ENCODE measurements at regions not wholly inside any gene's neighbourhood (a gene's known extent, or its start where the extent isn't known, plus 50 kb on each side); places are given as distances from the start of the nearest gene placed in this dataset.

- no peak for DNase-seq (ENCODE audit: low read depth in 2 of 2, low spot score in 1 of 2)
Measured at GRCh38 chr7:142377567-142377966, 119.7 kb upstream of the PRSS58 start.

- DNase-seq (ENCODE audit: low read depth in 2 of 2, low spot score in 1 of 2) = no peak
Measured at GRCh38 chr7:142376356-142376997, 118.6 kb upstream of the PRSS58 start.

GRCh38 chr7:142375710-142376313 is 118.0 kb upstream of the PRSS58 start:
- DNase-seq (ENCODE audit: low read depth in 2 of 2, low spot score in 1 of 2) = no peak

- no peak for DNase-seq (ENCODE audit: low read depth in 2 of 2, low spot score in 1 of 2)
Measured at GRCh38 chr7:142372727-142373126, 114.9 kb upstream of the PRSS58 start.

- DNase-seq (ENCODE audit: low read depth in 2 of 2, low spot score in 1 of 2) = no peak
Measured at GRCh38 chr7:142371586-142372377, 113.9 kb upstream of the PRSS58 start.

GRCh38 chr7:142365410-142365842 is 107.6 kb upstream of the PRSS58 start:
- DNase-seq (ENCODE audit: low read depth in 2 of 2, low spot score in 1 of 2) = no peak

GRCh38 chr7:142364551-142364950 is 106.7 kb upstream of the PRSS58 start:
- no peak for DNase-seq (ENCODE audit: low read depth in 2 of 2, low spot score in 1 of 2)

GRCh38 chr7:142362349-142362748 is 104.5 kb upstream of the PRSS58 start:
- DNase-seq (ENCODE audit: low read depth in 2 of 2, low spot score in 1 of 2) = no peak

- DNase-seq (ENCODE audit: low read depth in 2 of 2, low spot score in 1 of 2) = no peak
Measured at GRCh38 chr7:142359694-142360279, 101.9 kb upstream of the PRSS58 start.

GRCh38 chr7:142357953-142358520 is 100.2 kb upstream of the PRSS58 start:
- DNase-seq (ENCODE audit: low read depth in 2 of 2, low spot score in 1 of 2) = no peak

- no peak for DNase-seq (ENCODE audit: low read depth in 2 of 2, low spot score in 1 of 2)
Measured at GRCh38 chr7:142356166-142356565, 98.3 kb upstream of the PRSS58 start.

GRCh38 chr7:142355328-142355727 is 97.5 kb upstream of the PRSS58 start:
- DNase-seq (ENCODE audit: low read depth in 2 of 2, low spot score in 1 of 2) = no peak

GRCh38 chr7:142353147-142354060 is 95.5 kb upstream of the PRSS58 start:
- DNase-seq (ENCODE audit: low read depth in 2 of 2, low spot score in 1 of 2) = no peak

GRCh38 chr7:142352543-142352942 is 94.7 kb upstream of the PRSS58 start:
- DNase-seq (ENCODE audit: low read depth in 2 of 2, low spot score in 1 of 2) = no peak

GRCh38 chr7:142351145-142351544 is 93.3 kb upstream of the PRSS58 start:
- DNase-seq (ENCODE audit: low read depth in 2 of 2, low spot score in 1 of 2) = no peak

GRCh38 chr7:142349670-142350405 is 92.0 kb upstream of the PRSS58 start:
- no peak for DNase-seq (ENCODE audit: low read depth in 2 of 2, low spot score in 1 of 2)

GRCh38 chr7:142348921-142349405 is 91.1 kb upstream of the PRSS58 start:
- DNase-seq (ENCODE audit: low read depth in 2 of 2, low spot score in 1 of 2) = no peak

- no peak for DNase-seq (ENCODE audit: low read depth in 2 of 2, low spot score in 1 of 2)
Measured at GRCh38 chr7:142348100-142348499, 90.2 kb upstream of the PRSS58 start.

GRCh38 chr7:142347091-142347490 is 89.2 kb upstream of the PRSS58 start:
- no peak for DNase-seq (ENCODE audit: low read depth in 2 of 2, low spot score in 1 of 2)

- DNase-seq (ENCODE audit: low read depth in 2 of 2, low spot score in 1 of 2) = no peak
Measured at GRCh38 chr7:142345811-142346210, 88.0 kb upstream of the PRSS58 start.
